Pancreas (tissue), 10 donors: ENCODE measurements at regions not wholly inside any gene's neighbourhood (a gene's known extent, or its start where the extent isn't known, plus 50 kb on each side); places are given as distances from the start of the nearest gene placed in this dataset.

ENCODE experiments used
- ATAC-seq, 4 donors: fragments of 200-7000 bp; cut with Tn5 transposase; one replicate each; pipeline versions ENCODE4 v1.8.0 to v1.9.1; 2020; ENCODE audit warnings: mild to moderate bottlenecking in 4 of 4, moderate library complexity in 4 of 4
- DNase-seq, 6 donors: peaks; one replicate each; pipeline ENCODE4 v3.0.0-alpha.2; 2020
- FAIRE-seq: peaks from 2 replicates; lab custom pipeline; 2012; peaks lifted over from hg19 to GRCh38; lab: Jason Lieb, UNC
- H3K27ac ChIP-seq, 4 donors: fragments of 200-600 bp; sonication (generic); 1 replicate in 3 of 4; 2 replicates in 1 of 4; pipeline versions ENCODE4 v1.5.0 to v1.8.0; 2020
- H3K27me3 ChIP-seq, 4 donors: fragments of 200-600 bp; one replicate each; pipeline ENCODE4 v1.8.0; 2021
- H3K36me3 ChIP-seq, 3 donors: fragments of 200-600 bp; sonication (generic) in 1 of 3; one replicate each; pipeline versions ENCODE4 v1.5.0 to v1.8.0; 2020 to 2021
- H3K4me1 ChIP-seq, 3 donors: fragments of 200-600 bp; one replicate each; pipeline ENCODE4 v1.8.0; 2021
- H3K4me3 ChIP-seq, 4 donors: fragments of 200-600 bp; sonication (generic) in 2 of 4; one replicate each; pipeline versions ENCODE4 v1.5.0 to v1.8.0; 2020 to 2021
- H3K9me3 ChIP-seq, 4 donors: fragments of 200-600 bp; one replicate each; pipeline ENCODE4 v1.8.0; 2021
- CTCF ChIP-seq, 4 donors: fragments of 200-600 bp; sonication (generic) in 3 of 4; IDR thresholded peaks; one replicate each; pipeline versions ENCODE4 v1.5.0 to v1.8.0; 2021; ENCODE audit warnings: antibody characterized with exemption in 4 of 4
- WGBS, 2 donors: extraction: QIAGEN DNeasy Blood & Tissue Kit; methylation state at CpG; one replicate each; pipeline ENCODE4 v1.1.7; 2013; 5-methylcytosine and 5-hydroxymethylcytosine counted together
- intact Hi-C, 3 donors: fragments of 100-400 bp; cut with DNase I; formaldehyde crosslinking; loops; one replicate each; pipeline versions ENCODE4 v1.11.1 to v1.14.2; 2022
- donor health status: healthy with polysubstance abuse.
- donor health status: DM: no; HTN: no; CAD: no; lungs with moderate emphysema.
- donor health status: DM: no; HTN: no; CAD: no.
- donor health status: control.
- donor health status: control.
- donor health status: Bipolar disorder and iron deficiency.
- donor health status: DM: yes; HTN: yes; CAD: no.
- donor health status: DM: no; HTN: no; CAD: no.
- donor health status: DM: no; HTN: no; CAD: no.
- donor health status: DM: yes; HTN: yes; CAD: no.

GRCh38 chr4:141885112-141885511, 248.7 kb downstream of the IL15 start:
- FAIRE-seq (no peak), DNase-seq (no peak), ATAC-seq (no peak)
- no peak overlapping the region for H3K4me3 ChIP-seq
- no peaks in the 10 kb centered on the region for H3K9me3 ChIP-seq
- no peak overlapping the region for H3K27ac ChIP-seq
- 75 to 78% methylated on average over 1 of the region's 1 CpG for WGBS, 2 donors
- H3K4me1 ChIP-seq: no peaks in the 10 kb centered on the region
- no peak for TF ChIP-seq CTCF (IDR thresholded peaks at IDR 0.05)
- no peaks in the 10 kb centered on the region for H3K36me3 ChIP-seq
- intact Hi-C loops: no loop called here
- H3K27me3 ChIP-seq: no peaks in the 10 kb centered on the region

- ATAC-seq (no peak), FAIRE-seq (no peak), DNase-seq (no peak)
- WGBS, 2 donors: 51 to 64% methylated on average over 1 of the region's 1 CpG
- no peaks in the 10 kb centered on the region for H3K4me1 ChIP-seq
- no peaks in the 10 kb centered on the region for H3K9me3 ChIP-seq
- no peak overlapping the region for H3K27ac ChIP-seq
- H3K27me3 ChIP-seq: no peaks in the 10 kb centered on the region
- intact Hi-C loops: no loop called here
- no peak overlapping the region for H3K4me3 ChIP-seq
- H3K36me3 ChIP-seq: no peaks in the 10 kb centered on the region
- no peak for TF ChIP-seq CTCF (IDR thresholded peaks at IDR 0.05)
These were observed 253.9 kb downstream of the IL15 start for GRCh38 chr4:141890279-141890678.

GRCh38 chr4:141891260-141892120, 255.1 kb downstream of the IL15 start:
- Histone ChIP-seq H3K4me1 (no peaks in the 10 kb centered on the region), H3K9me3 (no peaks in the 10 kb centered on the region), H3K4me3 (no peak overlapping the region), H3K27me3 (no peaks in the 10 kb centered on the region), H3K27ac (no peak overlapping the region), H3K36me3 (no peaks in the 10 kb centered on the region)
- 85 to 88% methylated on average over 7 of the region's 7 CpGs for WGBS, 2 donors
- ATAC-seq: no peak
- no peak for DNase-seq
- TF ChIP-seq CTCF (IDR thresholded peaks at IDR 0.05): no peak
- intact Hi-C loops: no loop called here
- FAIRE-seq: no peak

- no peaks in the 10 kb centered on the region for H3K4me1 ChIP-seq
- no peak overlapping the region for H3K27ac ChIP-seq
- ATAC-seq: no peak
- no peak for FAIRE-seq
- H3K27me3 ChIP-seq: no peaks in the 10 kb centered on the region
- no peak for DNase-seq
- no peaks in the 10 kb centered on the region for H3K36me3 ChIP-seq
- WGBS, 2 donors: 94 to 95% methylated on average over 3 of the region's 3 CpGs
- H3K9me3 ChIP-seq: no peaks in the 10 kb centered on the region
- TF ChIP-seq CTCF (IDR thresholded peaks at IDR 0.05): no peak
- intact Hi-C loops: no loop called here
- no peak overlapping the region for H3K4me3 ChIP-seq
These were observed 260.3 kb downstream of the IL15 start for GRCh38 chr4:141896687-141897086.

GRCh38 chr4:141898346-141898745, 262.0 kb downstream of the IL15 start:
- H3K4me3 ChIP-seq: no peak overlapping the region
- DNase-seq (no peak), FAIRE-seq (no peak), ATAC-seq (no peak)
- H3K27me3 ChIP-seq: no peaks in the 10 kb centered on the region
- H3K4me1 ChIP-seq: no peaks in the 10 kb centered on the region
- 27 to 29% methylated on average over 2 of the region's 2 CpGs for WGBS, 2 donors
- TF ChIP-seq CTCF (IDR thresholded peaks at IDR 0.05): no peak
- intact Hi-C loops: no loop called here
- no peaks in the 10 kb centered on the region for H3K9me3 ChIP-seq
- H3K36me3 ChIP-seq: no peaks in the 10 kb centered on the region
- no peak overlapping the region for H3K27ac ChIP-seq
